Mesendoderm (in vitro differentiated cells): ENCODE measurements at regions not wholly inside any gene's neighbourhood (a gene's known extent, or its start where the extent isn't known, plus 50 kb on each side); places are given as distances from the start of the nearest gene placed in this dataset.

ENCODE experiments used
- DNase-seq: peaks from one replicate; pipeline ENCODE4 v3.0.0; 2013
- H2AK5ac ChIP-seq: 2 replicates; pipeline ENCODE4 v1.6.1; 2013; ENCODE audit warnings: low read length, inconsistent platforms
- H2BK120ac ChIP-seq: 2 replicates; pipeline ENCODE4 v1.6.1; 2013; ENCODE audit warnings: low read depth, mild to moderate bottlenecking, low read length, moderate library complexity, mixed read lengths
- H2BK15ac ChIP-seq: replicated peaks from 2 replicates; pipeline ENCODE4 v1.6.1; 2013; ENCODE audit warnings: low read depth, mild to moderate bottlenecking, moderate library complexity
- H2BK5ac ChIP-seq: 2 replicates; pipeline ENCODE4 v1.6.1; 2013; ENCODE audit warnings: low read length, inconsistent platforms
- H3K18ac ChIP-seq: 2 replicates; pipeline ENCODE4 v1.6.1; 2013; ENCODE audit warnings: mild to moderate bottlenecking, low read length, mixed read lengths
- H3K23ac ChIP-seq: one replicate; pipeline ENCODE4 v1.6.1; 2013; ENCODE audit warnings: low read length
- H3K27ac ChIP-seq: 2 replicates; pipeline ENCODE4 v1.5.1; 2013; ENCODE audit warnings: low read depth, mild to moderate bottlenecking, inconsistent platforms, low read length, moderate library complexity
- H3K27me3 ChIP-seq: 2 replicates; pipeline ENCODE4 v1.6.1; 2013; ENCODE audit warnings: low read length, control low read depth, mild to moderate bottlenecking, inconsistent platforms; ENCODE audit not compliant: insufficient read depth, poor library complexity
- H3K36me3 ChIP-seq: 2 replicates; pipeline ENCODE4 v1.6.1; 2013; ENCODE audit warnings: low read length, inconsistent platforms; ENCODE audit not compliant: control insufficient read depth, insufficient read depth
- H3K4ac ChIP-seq: one replicate; pipeline ENCODE4 v1.6.1; 2013; ENCODE audit warnings: low read depth, mild to moderate bottlenecking, low read length, moderate library complexity
- H3K4me1 ChIP-seq: 2 replicates; pipeline ENCODE4 v1.6.1; 2013; ENCODE audit warnings: low read depth, low read length, inconsistent platforms; ENCODE audit not compliant: control insufficient read depth
- H3K4me2 ChIP-seq: 2 replicates; pipeline ENCODE4 v1.6.1; 2013; ENCODE audit warnings: low read length
- H3K4me3 ChIP-seq: 2 replicates; pipeline ENCODE4 v1.5.1; 2013; ENCODE audit warnings: mild to moderate bottlenecking, low read length
- H3K56ac ChIP-seq: one replicate; pipeline ENCODE4 v1.6.1; 2013; ENCODE audit warnings: low read length
- H3K79me1 ChIP-seq: 2 replicates; pipeline ENCODE4 v1.6.1; 2013; ENCODE audit warnings: low read length, inconsistent platforms
- H3K79me2 ChIP-seq: 2 replicates; pipeline ENCODE4 v1.6.1; 2013; ENCODE audit warnings: mild to moderate bottlenecking, low read length; ENCODE audit not compliant: control insufficient read depth, insufficient read depth
- H3K9ac ChIP-seq: 2 replicates; pipeline ENCODE4 v1.6.1; 2013; ENCODE audit warnings: low read length, inconsistent platforms
- H4K5ac ChIP-seq: one replicate; pipeline ENCODE4 v1.6.1; 2013; ENCODE audit warnings: low read length
- H4K8ac ChIP-seq: one replicate; pipeline ENCODE4 v1.6.1; 2013; ENCODE audit warnings: low read depth, mild to moderate bottlenecking, control low read depth, low read length, moderate library complexity
- WGBS: extraction: QIAGEN DNeasy Blood & Tissue Kit; methylation state at CpG from one replicate; pipeline ENCODE4 v1.1.7; 2013; ENCODE audit warnings: low lambda C conversion rate, missing lambda C conversion rate; ENCODE audit not compliant: insufficient coverage; ENCODE audit errors: extremely low coverage; 5-methylcytosine and 5-hydroxymethylcytosine counted together

GRCh38 chr4:156298230-156298629 is 344.6 kb upstream of the CTSO start:
- no peak overlapping the region for H3K18ac ChIP-seq
- H3K79me2 ChIP-seq, result no peaks in the 10 kb centered on the region
- H3K4me1 ChIP-seq, result no peaks in the 10 kb centered on the region
- H4K8ac ChIP-seq, result no peak overlapping the region
- no peak overlapping the region for H3K4me2 ChIP-seq
- no peak overlapping the region for H2AK5ac ChIP-seq
- H3K9ac ChIP-seq, result no peak overlapping the region
- peak; percentile 64 for DNase-seq
- no peak overlapping the region for H2BK5ac ChIP-seq
- no peak overlapping the region for H3K4me3 ChIP-seq
- H2BK120ac ChIP-seq, result no peak overlapping the region
- H3K4ac ChIP-seq, result no peak overlapping the region
- no peak overlapping the region for H3K27ac ChIP-seq
- H4K5ac ChIP-seq, result no peak overlapping the region
- no peak overlapping the region for H3K56ac ChIP-seq
- H3K23ac ChIP-seq, result no peak overlapping the region
- no peaks in the 10 kb centered on the region for H3K79me1 ChIP-seq
- no peak overlapping the region for H2BK15ac ChIP-seq
- H3K36me3 ChIP-seq, result no peaks in the 10 kb centered on the region
- H3K27me3 ChIP-seq, result no peaks in the 10 kb centered on the region

- no peak overlapping the region for H4K5ac ChIP-seq
- no peak overlapping the region for H3K18ac ChIP-seq
- H4K8ac ChIP-seq, result no peak overlapping the region
- H3K4ac ChIP-seq, result no peak overlapping the region
- no peaks in the 10 kb centered on the region for H3K79me1 ChIP-seq
- no CpG with 5 or more reads among the region's 1 CpG for whole genome bisulfite sequencing
- H3K4me1 ChIP-seq, result no peaks in the 10 kb centered on the region
- no peak overlapping the region for H2BK120ac ChIP-seq
- H3K27ac ChIP-seq, result no peak overlapping the region
- H3K36me3 ChIP-seq, result no peaks in the 10 kb centered on the region
- no peak overlapping the region for H2AK5ac ChIP-seq
- no peak overlapping the region for H3K4me2 ChIP-seq
- H2BK5ac ChIP-seq, result no peak overlapping the region
- no peaks in the 10 kb centered on the region for H3K27me3 ChIP-seq
- H3K23ac ChIP-seq, result no peak overlapping the region
- no peak overlapping the region for H3K56ac ChIP-seq
- no peak overlapping the region for H3K4me3 ChIP-seq
- no peak overlapping the region for H3K9ac ChIP-seq
- DNase-seq, result no peak
- H2BK15ac ChIP-seq, result peak overlapping the region; percentile 19
- H3K79me2 ChIP-seq, result no peaks in the 10 kb centered on the region
Observed at GRCh38 chr4:156295676-156296195, 342.1 kb upstream of the CTSO start.

GRCh38 chr4:156294577-156294976 is 340.9 kb upstream of the CTSO start:
- H3K36me3 ChIP-seq, result no peaks in the 10 kb centered on the region
- H3K4ac ChIP-seq, result no peak overlapping the region
- H2AK5ac ChIP-seq, result no peak overlapping the region
- no peak overlapping the region for H2BK5ac ChIP-seq
- H2BK15ac ChIP-seq, result no peak overlapping the region
- WGBS, result no CpG with 5 or more reads among the region's 2 CpGs
- H3K56ac ChIP-seq, result no peak overlapping the region
- no peak overlapping the region for H3K18ac ChIP-seq
- H3K9ac ChIP-seq, result no peak overlapping the region
- H3K4me1 ChIP-seq, result no peaks in the 10 kb centered on the region
- H3K27me3 ChIP-seq, result no peaks in the 10 kb centered on the region
- H4K8ac ChIP-seq, result no peak overlapping the region
- H3K27ac ChIP-seq, result no peak overlapping the region
- H3K23ac ChIP-seq, result no peak overlapping the region
- DNase-seq, result peak; percentile 92
- H3K79me2 ChIP-seq, result no peaks in the 10 kb centered on the region
- no peak overlapping the region for H4K5ac ChIP-seq
- H2BK120ac ChIP-seq, result no peak overlapping the region
- no peaks in the 10 kb centered on the region for H3K79me1 ChIP-seq
- H3K4me3 ChIP-seq, result no peak overlapping the region
- no peak overlapping the region for H3K4me2 ChIP-seq

GRCh38 chr4:156293657-156294297 is 340.1 kb upstream of the CTSO start:
- Histone ChIP-seq H3K23ac (no peak overlapping the region), H4K5ac (no peak overlapping the region), H3K27ac (no peak overlapping the region), H4K8ac (no peak overlapping the region), H3K56ac (no peak overlapping the region), H3K4me1 (no peaks in the 10 kb centered on the region), H2BK120ac (no peak overlapping the region), H3K9ac (no peak overlapping the region), H2AK5ac (no peak overlapping the region), H2BK15ac (no peak overlapping the region), H3K79me1 (no peaks in the 10 kb centered on the region), H3K36me3 (no peaks in the 10 kb centered on the region), H3K4me3 (no peak overlapping the region), H3K4ac (no peak overlapping the region), H3K79me2 (no peaks in the 10 kb centered on the region), H3K18ac (no peak overlapping the region), H3K4me2 (no peak overlapping the region), H3K27me3 (no peaks in the 10 kb centered on the region), H2BK5ac (no peak overlapping the region)
- WGBS, result no CpG with 5 or more reads among the region's 1 CpG
- no peak for DNase-seq

GRCh38 chr4:156291317-156291716 is 337.7 kb upstream of the CTSO start:
- H4K8ac ChIP-seq, result no peak overlapping the region
- no peak overlapping the region for H4K5ac ChIP-seq
- H3K18ac ChIP-seq, result no peak overlapping the region
- WGBS, result no CpG with 5 or more reads among the region's 1 CpG
- no peak overlapping the region for H2BK5ac ChIP-seq
- no peak overlapping the region for H3K4me2 ChIP-seq
- no peak overlapping the region for H2BK15ac ChIP-seq
- H2AK5ac ChIP-seq, result no peak overlapping the region
- no peak overlapping the region for H3K27ac ChIP-seq
- H3K4ac ChIP-seq, result no peak overlapping the region
- no peaks in the 10 kb centered on the region for H3K27me3 ChIP-seq
- no peak overlapping the region for H3K9ac ChIP-seq
- H2BK120ac ChIP-seq, result no peak overlapping the region
- no peak for DNase-seq
- no peaks in the 10 kb centered on the region for H3K79me2 ChIP-seq
- no peaks in the 10 kb centered on the region for H3K79me1 ChIP-seq
- H3K36me3 ChIP-seq, result no peaks in the 10 kb centered on the region
- H3K56ac ChIP-seq, result no peak overlapping the region
- no peak overlapping the region for H3K23ac ChIP-seq
- no peak overlapping the region for H3K4me3 ChIP-seq
- no peaks in the 10 kb centered on the region for H3K4me1 ChIP-seq

- Histone ChIP-seq H3K36me3 (no peaks in the 10 kb centered on the region), H3K9ac (no peak overlapping the region), H3K4me1 (no peaks in the 10 kb centered on the region), H3K23ac (no peak overlapping the region), H2BK15ac (no peak overlapping the region), H4K8ac (no peak overlapping the region), H3K79me1 (no peaks in the 10 kb centered on the region), H3K4me3 (no peak overlapping the region), H3K4me2 (no peak overlapping the region), H4K5ac (no peak overlapping the region), H2AK5ac (no peak overlapping the region), H3K56ac (no peak overlapping the region), H3K27ac (no peak overlapping the region), H3K79me2 (no peaks in the 10 kb centered on the region), H3K27me3 (no peaks in the 10 kb centered on the region), H3K18ac (no peak overlapping the region), H3K4ac (no peak overlapping the region), H2BK5ac (no peak overlapping the region), H2BK120ac (no peak overlapping the region)
- DNase-seq, result no peak
- WGBS, result no CpG with 5 or more reads among the region's 2 CpGs
Observed at GRCh38 chr4:156290811-156291210, 337.1 kb upstream of the CTSO start.
